Fibroblast of skin of right quadriceps (primary cell): ENCODE measurements at regions not wholly inside any gene's neighbourhood (a gene's known extent, or its start where the extent isn't known, plus 50 kb on each side); places are given as distances from the start of the nearest gene placed in this dataset.
"Not testable (repeated sequence)": the region's sequence is repeated elsewhere in the genome, so short reads cannot be mapped to it uniquely, and the experiment has no call there.

Experiments used
- DNase-seq: peaks from one replicate; pipeline ENCODE4 v3.0.0-alpha.2; 2013

DNA sequence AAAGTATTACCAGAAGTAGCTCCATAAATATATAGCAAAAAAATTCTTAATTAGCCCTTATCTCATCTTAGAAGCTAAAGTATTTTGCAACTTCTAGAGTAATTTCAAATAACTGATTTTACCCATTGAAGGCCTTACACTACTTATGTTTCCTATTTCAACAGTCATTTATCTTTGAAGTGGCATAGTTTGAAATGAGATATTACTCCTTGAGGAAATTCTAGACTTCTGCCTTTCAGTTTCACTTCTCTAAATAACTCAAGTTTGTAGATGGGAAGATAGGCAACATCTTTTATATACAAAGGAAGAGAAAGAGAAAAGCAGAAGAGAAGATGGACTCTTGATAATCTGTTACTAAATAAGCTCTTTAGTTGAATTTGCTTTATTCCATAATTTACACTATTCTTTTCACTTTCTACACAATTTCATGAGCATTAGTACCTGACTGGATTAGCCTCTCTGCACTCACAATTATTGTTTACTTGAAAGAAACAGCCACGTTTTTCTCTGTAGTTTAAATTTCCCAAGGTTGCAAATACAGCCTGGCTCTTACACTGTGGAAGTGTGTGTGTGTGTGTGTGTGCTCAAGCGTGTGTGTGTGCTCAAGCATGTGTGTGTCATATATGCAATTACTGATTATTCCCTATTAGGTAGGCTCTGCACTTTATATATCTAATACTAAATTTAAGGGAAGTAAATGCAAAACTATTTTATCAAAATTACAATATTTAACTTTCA lies 60.6 kb upstream of the EMB start:
- DNase-seq = no peak

GRCh38 chr5:50513028-50513457 lies 72.0 kb upstream of the EMB start:
- DNase-seq = not testable (repeated sequence)

GRCh38 chr5:50521060-50521459 lies 80.0 kb upstream of the EMB start:
- not testable (repeated sequence) for DNase-seq

- DNase-seq = not testable (repeated sequence)
These were observed 86.5 kb upstream of the EMB start for GRCh38 chr5:50527514-50528060.

GRCh38 chr5:50535393-50535792 lies 94.3 kb upstream of the EMB start:
- no peak for DNase-seq

GRCh38 chr5:50537534-50537933 lies 96.4 kb upstream of the EMB start:
- DNase-seq = not testable (repeated sequence)

DNA sequence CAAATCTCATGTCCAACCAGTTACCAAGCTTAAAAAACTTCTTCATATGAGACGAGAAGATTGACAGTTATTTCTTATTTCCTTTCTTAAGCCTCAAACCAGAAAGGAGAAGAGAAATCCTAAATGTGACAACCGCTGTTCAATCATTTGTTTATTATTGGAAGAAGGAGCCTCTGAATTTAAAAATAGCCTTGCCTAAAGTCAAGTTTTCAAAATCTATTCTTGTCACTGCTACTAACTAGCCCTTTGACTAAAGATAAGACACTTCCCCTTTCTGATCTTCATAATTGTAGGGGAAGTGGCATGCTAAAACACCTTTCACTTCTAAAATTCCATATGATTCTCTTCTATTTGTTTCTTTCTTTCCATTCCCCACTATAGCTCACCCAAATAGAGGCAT lies 106.2 kb upstream of the EMB start:
- DNase-seq = no peak

- no peak for DNase-seq
These were observed 109.2 kb upstream of the EMB start for GRCh38 chr5:50550267-50550666.

GRCh38 chr5:50550993-50551392 lies 109.9 kb upstream of the EMB start:
- DNase-seq = no peak

GRCh38 chr5:50553560-50553984 lies 112.5 kb upstream of the EMB start:
- DNase-seq = no peak

DNA sequence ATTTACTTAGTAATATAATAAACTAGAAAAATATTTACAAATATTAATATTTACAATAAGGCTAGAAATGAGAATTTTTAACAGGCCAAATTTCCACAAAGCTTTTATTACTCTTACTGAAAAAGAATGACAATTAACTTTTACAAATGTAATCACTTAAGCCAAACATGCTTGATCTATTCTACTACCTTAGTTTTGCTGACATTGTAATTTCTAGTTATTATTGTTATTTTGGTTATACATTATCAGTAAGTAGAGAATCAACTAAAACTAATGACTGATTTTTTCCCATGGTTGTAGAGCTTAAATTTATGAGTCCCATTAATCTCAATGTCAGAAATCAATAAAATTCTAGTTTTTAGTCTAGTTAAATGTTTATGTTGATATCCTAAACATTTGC lies 107.8 kb upstream of the PARP8 start:
- DNase-seq = not testable (repeated sequence)

GRCh38 chr5:50559955-50560354 lies 106.5 kb upstream of the PARP8 start:
- DNase-seq = no peak

DNA sequence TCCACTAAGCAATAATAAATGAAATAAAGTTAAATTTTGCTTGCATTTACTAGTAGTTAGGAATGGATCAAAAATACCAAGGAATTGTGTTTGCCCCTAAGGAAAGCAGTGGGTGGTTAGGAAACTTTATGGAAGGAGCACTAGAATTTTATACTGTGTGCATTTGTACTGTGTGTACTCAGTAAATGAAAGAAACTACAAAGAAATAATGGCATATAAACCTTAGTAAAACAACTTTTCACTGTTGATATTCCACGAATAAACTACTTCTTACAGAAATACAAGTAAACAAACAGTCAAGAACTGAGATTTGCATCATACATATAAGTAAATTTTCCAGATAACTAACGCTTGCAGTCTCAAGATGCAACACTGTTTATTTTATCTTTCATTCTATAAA lies 103.7 kb upstream of the PARP8 start:
- DNase-seq = no peak

DNA sequence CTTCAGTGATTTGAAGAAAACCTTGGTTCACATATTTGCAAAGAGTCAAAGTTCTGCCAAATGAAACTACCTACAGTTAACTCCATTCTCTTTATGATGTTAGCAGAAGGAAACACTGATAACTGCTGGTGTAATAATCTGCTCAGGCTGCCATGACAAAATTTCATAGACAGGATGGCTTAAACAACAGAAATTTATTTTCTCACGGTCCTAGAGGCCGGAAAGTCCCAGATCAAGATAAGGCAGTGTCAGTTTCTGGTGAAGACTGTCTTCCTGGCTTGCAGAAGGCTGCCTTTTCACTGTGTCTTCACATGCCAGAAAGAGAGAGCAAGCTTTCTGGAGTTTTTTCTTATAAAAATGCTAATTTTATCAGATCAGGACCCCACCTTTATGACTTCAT lies 102.4 kb upstream of the PARP8 start:
- no peak for DNase-seq

DNA sequence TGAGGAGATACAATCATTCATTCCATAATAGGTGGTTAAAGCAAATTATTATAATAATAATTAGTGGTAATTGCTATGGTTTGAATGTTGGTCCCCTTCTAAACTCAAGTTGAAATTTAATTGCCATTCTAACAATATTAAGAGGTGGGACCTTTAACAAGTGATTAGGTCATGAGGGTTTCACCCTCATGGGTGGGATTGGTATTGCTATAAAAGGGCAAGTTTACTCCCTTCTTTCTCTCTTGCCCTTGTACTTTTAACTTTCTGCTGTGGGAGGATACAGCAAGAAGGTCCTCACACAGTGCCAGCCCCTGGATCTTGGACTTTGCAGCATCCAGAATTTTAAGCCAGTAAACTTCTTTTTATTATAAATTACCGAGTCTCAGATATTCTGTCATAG lies 101.9 kb upstream of the PARP8 start:
- DNase-seq = no peak

GRCh38 chr5:50574121-50574520 lies 92.3 kb upstream of the PARP8 start:
- DNase-seq = no peak

- DNase-seq = no peak
These were observed 90.7 kb upstream of the PARP8 start for GRCh38 chr5:50575740-50576139.

GRCh38 chr5:50576265-50576664 lies 90.2 kb upstream of the PARP8 start:
- no peak for DNase-seq

GRCh38 chr5:50576686-50577256 lies 89.7 kb upstream of the PARP8 start:
- no peak for DNase-seq

- DNase-seq = no peak
These were observed 85.9 kb upstream of the PARP8 start for GRCh38 chr5:50580506-50580905.

GRCh38 chr5:50581845-50582244 lies 84.6 kb upstream of the PARP8 start:
- DNase-seq = not testable (repeated sequence)

DNA sequence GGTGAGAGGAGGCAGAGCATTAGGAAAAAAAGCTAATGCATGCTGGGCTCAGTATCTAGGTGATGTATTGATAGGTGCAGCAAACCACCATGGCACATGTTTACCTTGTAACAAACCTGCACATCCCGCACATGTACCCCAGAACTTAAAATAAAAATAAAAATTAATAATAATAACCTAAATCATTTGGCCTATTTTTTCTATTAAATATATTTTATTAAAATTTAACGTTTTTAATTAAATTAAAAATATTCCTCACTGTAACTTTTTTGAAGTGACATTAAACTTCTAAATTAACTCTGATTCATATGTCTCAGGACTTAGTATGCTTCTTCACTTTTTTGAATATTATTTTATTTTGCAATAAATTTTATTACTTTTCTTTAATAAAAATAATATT lies 83.7 kb upstream of the PARP8 start:
- DNase-seq = no peak

DNA sequence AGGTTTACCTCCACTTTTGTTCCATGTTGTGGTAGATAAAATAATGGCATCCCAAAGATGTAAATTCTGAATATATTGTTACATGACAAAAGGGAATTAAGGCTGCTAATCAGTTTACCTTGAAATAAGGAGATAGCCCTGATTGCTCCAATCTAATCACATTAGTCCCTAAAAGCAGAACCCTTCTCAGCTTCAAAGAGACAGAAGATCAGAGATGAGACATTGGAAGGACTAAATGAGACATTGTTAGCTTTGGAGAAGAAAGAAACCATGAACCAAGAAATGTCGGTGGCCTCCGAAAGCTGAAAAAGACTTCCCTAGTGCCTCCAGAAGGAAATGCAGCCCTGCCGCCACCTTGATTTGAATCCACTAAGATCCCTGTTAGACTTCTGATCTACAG lies 82.8 kb upstream of the PARP8 start:
- DNase-seq = no peak

GRCh38 chr5:50588471-50588870 lies 78.0 kb upstream of the PARP8 start:
- DNase-seq = not testable (repeated sequence)
